HG02678 (cell line): ENCODE measurements at regions not wholly inside any gene's neighbourhood (a gene's known extent, or its start where the extent isn't known, plus 50 kb on each side); places are given as distances from the start of the nearest gene placed in this dataset.

Experiments used
- ATAC-seq: cut with Tn5 transposase; IDR thresholded peaks from one replicate; pipeline ENCODE4 v1.9.1; 2021; ENCODE audit warnings: mild to moderate bottlenecking, moderate library complexity; ENCODE audit not compliant: unreplicated experiment

DNA sequence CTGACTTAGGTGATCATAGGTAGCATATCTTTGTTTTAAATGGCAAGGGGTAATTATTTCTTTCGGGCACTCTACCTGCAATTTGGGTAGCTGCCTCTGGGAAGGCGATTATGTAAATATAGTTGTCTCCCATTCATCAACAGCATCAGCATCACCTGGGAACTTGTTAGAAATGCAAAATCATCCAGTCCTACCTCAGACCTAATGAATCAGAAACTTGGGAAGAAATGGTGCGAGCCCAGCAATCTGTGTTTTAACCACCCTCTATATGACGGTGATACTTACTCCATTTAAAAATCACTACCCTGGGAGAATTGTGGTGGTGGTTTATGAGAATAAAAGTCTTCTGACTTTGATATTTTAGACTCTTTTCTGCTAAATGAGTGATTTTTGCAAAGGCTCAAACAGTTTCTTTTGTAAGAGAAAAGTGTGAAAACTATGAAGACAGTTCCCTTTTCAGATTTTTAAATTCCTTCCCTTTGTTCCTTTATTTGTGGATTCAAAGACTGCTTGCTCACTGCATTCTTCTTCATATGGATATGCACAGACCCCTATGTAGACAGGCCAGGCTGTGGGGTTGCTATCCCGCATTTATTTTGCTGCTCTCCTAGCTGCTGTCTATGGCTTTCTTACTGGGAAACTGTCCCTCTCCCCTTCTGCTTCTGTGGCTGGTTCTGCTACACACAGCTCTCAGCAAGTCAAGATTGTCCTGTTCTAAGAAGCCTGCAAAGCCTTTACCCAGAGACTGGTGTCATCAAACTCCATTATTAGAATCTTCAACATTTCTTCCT is 365.3 kb downstream of the RNF144B start:
- no peak for ATAC-seq

DNA sequence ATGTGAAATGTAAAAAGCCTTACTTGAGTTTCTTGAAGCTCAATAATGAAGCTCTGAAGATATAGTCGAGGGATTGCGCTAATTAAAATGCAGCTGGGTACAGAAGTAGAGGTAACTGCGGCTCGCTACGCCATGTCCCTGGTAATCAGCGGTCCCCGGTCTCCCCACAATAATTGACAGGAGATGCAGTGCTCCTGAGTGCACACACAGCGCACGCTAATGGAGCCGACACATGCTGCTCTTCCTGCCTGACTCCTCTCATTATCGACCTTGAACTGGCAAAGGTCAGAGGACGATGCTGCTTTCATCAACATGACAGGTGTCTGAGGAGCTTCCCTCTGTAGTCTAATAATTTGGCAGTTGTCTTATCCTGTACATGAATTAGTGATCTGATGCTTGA is 365.9 kb downstream of the RNF144B start:
- ATAC-seq = no peak

DNA sequence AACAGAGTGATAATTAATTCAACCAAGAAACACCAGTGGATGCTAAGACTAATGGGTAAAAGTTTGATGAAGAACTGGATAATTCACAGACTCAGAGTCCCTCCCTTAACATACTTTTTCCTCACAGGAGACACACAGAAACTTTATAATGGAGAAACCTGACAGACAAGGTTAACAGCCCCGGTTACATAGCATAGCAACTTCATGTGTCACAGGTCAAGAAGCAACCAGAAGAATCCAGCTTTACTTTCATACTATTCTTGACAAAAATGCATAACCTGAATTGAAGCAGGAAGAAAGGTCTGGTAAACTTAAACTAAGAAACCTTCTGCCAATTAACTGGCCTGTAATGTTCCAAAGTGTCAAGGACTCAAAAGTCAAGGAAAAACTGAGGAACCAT is 375.9 kb downstream of the RNF144B start:
- no peak for ATAC-seq

DNA sequence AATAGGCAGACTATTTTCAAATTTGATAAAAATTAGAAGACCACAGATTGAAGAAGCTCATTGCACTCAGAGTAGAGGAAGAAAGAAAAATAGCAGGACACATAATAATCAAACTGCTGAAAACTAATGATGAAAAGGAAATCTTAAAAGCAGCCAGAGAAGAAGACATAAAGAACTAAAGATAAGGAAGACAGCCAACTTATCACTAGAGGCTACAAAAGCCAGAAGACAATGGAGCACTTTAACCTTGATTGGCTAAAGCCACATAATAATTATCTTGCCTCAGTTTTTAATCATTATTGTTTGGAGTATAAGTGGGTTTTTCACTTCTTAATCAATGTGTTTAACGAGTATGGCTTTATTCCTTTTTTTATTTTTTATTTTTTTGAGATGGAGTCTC is 397.6 kb downstream of the RNF144B start:
- ATAC-seq = no peak

DNA sequence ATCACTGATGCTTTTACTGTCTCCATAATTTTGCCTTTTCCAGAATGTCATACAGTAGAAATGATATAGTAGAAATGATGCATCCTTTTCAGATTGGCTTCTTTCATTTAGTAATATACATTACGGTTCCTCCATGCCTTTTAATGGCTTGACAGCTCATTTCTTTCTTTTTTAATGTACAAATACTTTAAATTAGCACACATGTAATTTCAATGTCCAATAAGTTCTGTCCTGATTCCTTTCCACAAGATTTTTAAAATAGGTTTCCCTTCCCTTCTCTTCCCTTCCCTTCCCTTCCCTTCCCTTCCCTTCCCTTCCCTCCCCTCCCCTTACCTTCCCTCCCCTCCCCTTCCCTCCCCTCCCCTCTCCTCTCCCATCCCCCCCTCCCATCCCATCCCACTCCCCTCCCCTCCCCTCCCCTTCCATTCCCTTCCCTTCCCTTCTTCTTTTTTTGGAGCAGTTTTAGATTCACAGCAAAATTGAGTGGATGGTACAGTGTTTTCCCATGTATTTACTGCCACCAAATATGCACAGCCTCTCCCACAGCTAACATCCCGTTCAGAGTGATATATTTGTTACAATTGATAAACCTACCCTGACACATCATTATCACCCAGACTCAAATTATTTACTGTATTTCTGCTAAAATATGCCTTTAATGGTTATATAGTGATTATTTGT is 398.8 kb downstream of the RNF144B start:
- no peak for ATAC-seq

DNA sequence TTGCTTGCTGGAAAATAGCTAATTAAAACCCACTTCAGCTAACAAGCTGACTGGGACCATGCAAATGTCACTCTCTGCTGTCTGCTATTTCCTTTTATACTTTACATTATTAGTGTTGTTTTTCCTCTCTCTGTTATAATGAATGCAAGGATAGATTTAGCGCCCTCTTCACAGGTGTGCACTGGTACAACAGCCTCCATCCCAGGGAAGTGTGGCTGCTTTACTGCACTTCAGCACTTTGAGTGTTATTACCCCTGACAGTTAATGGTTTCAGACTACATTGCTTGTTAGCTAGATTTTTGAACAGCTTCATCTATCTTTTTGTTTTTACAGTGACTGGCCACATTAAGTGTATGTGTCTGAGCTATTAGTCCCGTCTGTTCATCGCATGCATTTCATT is 405.7 kb downstream of the RNF144B start:
- ATAC-seq = no peak

DNA sequence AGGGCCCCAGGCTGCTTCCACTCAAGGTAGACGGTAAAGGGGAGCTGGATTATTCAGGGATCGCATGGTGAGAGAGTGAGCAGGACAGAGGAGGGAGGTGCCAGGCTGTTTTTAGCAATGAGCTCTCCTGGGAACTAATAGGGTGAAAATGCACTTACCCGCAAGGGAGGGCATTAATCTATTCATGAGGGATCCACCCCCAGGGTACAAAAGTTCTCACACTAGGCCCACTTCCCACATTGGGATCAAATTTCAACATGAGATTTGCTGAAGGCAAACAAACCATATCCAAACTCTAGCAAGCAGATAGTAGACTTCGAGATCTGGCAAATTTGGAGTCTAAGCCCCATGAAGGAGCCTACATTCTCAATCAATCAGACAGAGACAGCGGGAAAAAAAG is 408.6 kb downstream of the RNF144B start:
- no peak for ATAC-seq

DNA sequence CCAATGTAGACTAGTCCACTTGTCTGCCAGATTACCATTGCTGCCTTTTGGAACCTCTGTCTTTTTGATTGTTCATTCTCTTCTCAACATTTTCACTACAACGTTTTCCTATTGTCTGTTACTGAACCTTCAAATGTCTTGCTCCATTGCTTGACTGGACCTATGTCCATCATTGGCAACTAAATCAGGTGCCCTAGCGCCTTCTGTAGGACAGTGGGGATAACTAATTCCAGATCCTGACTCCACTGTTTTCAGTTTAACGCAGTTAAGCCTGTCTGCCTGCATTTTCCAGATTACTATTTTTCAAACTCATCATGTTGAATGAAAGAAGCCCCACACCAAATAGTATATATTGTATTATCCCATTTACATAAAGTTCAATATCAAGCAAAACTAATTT is 433.6 kb downstream of the RNF144B start:
- ATAC-seq = no peak

DNA sequence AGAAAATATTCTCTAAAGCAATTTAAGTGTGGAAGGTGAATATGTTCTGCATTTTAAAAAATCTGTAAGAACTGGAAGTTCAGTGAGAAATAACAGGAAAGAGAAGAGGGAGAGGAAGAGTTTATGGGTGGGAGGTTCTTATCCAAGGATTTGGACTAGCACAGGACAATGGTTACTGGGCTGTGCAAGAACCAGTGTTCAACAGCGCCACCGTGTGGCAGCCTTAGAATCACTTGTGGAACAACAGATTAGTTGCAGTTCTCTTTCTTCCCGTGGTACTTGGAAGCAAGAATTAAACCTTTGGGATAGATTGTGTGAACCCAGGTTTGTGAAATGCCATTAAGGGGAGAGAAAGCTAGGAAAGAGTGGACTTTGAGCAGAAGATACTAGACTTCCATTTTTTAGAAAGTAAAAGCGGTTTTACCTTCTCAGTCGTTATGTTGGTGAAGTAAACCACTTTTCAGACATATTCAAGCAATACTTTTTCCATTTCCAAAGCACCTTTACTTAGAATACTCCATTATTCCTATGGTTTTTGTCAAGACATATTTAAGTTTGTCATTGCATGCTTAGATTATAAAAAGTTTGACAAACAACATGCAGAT is 436.7 kb downstream of the RNF144B start:
- ATAC-seq = no peak

DNA sequence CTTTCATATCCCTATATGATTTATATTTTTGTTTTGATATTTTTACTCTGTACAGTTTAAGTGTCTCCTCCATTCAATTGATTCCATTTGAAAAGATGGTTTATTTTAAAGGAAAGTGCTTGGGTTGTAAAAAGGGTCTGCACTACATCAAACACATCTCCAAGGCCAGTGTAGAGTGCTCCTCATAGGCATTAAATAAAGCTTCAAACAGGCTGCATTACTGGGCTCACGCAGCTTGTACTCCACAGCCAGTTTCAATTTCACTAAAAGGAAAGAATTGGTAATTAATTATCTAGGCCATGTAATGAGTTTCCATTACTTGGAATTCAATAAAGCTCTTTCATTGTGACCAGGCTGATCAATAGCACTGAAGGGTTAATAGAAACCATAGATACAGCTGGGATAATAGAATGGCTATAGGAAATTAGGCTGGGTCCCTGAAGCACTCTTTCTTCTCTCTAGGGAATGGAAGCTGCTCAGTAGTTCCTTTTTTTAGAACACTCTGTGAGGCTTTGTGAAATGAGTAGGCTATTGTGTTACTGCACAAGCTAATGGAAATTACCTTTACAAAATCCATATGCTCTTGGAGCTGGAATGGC is 442.2 kb downstream of the RNF144B start:
- ATAC-seq = no peak

DNA sequence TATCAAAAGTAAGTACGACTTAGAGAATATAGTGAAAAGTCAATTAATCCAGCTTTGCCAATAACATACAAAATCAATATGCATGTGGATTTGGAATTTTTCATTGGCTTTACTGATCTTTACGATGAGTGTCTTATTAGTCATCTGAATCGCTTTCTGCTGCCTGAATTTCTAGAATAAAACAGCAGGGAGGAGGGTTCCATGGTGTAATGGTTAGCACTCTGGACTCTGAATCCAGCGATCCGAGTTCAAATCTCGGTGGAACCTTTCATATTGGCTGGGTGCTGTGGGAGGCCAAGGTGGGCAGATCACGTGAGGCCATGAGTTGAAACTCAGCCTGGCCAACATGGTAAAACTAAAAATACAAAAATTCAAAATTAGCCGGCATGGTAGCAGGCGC is 448.8 kb downstream of the RNF144B start:
- no peak for ATAC-seq

DNA sequence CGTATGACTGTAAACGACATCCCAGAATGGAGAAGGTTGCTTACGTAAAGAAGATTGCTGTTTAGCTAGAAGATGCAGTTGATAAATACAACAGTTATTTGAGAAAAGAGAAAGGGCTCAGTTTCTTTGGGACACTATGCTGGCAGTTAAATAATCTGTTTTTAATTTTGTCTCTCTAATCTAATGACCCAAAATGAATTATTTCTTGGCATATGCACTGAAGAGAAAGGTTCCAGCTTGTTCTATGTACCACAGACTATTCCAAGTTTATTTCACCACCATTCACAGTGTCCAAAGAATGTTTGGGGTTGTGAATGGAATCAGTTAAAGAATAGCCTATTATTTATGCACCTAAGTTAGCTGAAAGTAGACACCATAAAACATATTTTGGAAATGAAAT is 449.9 kb downstream of the RNF144B start:
- no peak for ATAC-seq

DNA sequence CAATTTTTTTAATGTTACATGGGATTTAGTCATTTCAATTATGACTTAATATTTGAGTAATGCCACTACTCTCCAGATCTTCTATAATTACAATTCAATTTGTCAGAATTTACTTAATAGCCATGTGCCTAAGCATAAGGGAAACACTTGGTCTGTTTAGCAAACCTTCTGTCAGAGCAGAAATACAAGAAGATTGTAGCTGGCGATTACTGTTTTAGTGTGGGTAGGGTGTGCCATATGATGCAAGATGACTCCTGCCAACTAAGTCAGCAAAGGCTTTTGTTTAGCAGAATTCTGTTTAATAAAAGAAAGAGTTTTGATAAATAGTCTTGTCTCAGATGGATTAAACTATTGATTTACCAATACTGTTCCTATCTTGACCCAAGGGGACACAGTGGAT is 455.4 kb downstream of the RNF144B start:
- no peak for ATAC-seq

DNA sequence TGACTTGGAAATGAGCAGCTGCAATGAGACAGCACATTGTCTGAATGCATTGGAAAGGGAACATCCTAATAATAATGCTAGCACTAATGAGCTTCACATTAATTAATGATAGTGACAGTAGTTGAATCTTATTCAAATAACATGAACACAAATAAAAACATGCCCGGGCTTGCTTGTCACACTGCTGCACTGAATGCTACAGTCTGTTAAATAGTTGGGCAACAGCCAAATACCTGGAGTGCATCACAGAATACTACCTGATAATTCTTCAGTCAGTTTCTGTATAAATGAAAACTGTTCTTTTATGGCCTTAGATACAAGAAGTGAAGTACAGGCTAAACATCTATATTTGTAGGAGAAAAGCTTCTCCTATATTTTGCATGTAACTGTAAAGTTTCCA is 458.7 kb downstream of the RNF144B start:
- ATAC-seq = no peak

DNA sequence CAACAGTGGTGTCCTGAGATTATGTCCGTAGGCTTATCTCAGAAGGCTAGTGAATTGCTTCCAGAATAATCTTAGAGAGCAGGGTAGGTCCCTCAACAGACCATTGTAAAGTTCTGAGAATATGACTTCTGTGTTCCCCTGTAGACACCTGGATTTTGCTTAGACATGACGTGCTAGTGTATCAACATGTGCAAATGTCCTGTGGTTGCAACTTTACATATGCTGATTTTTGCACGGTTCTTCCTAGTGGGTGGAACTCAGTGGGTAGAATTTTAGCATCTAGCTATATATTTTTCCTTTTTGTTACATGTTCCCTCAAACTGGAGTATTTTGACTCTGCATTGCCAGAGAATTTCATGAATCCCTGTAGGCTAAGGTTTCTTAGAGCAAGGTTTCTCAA is 459.2 kb downstream of the RNF144B start:
- ATAC-seq = no peak

DNA sequence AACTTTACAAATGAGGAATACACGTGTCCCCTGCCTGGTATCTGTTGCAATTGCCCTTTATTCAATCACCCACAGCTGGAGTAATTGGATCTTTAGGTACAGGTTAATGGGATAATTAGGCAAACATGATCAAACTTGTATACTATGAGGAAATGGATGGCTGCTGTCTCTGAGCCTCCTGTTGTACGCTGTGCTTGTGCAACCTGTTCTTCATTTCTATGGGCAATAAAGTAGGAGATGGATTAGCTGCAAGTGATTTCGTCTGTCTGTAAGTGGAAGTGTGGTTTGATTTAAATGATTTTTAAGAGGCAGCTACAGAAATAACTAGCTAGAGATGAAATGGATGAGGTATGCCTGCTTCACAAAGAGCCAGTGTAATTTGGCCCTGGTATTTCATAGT is 474.1 kb downstream of the RNF144B start:
- no peak for ATAC-seq

DNA sequence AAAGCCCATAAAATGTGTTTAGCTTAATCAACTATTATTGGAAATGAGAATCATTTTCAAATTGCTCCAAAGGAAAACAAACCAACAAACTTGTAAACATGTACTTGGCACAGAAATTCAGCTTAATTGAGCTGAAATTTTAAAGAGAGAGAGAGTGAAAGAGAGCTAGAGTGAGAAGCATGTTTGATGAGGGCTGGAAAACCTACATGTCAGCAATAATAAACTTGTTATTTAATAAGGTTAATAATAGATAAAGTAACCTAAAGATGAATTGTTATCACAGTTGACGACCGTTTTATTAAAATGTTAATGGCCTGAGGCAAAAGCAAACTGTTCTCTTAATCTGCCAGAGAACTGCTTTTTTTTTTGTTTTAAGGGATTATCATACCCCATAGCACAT is 496.1 kb downstream of the RNF144B start:
- no peak for ATAC-seq

DNA sequence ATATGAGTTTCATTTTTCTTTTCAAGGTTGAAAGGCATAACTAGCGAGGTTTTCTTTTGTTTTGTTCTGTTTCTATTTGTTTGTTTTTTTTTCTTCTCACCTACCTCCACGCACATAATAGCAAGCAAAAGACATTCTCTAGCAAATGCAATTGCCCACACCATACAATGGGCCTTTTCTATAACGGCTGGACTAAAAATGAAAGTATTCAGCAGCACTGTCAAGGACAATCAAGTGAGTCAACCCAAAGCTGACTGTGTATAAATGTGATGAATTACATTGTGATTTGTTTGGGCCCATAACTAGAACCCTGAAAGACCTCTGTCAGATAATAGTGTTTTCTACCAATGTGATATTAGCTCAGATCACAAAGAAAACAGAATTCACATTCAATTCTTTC is 496.7 kb downstream of the RNF144B start:
- ATAC-seq = no peak

DNA sequence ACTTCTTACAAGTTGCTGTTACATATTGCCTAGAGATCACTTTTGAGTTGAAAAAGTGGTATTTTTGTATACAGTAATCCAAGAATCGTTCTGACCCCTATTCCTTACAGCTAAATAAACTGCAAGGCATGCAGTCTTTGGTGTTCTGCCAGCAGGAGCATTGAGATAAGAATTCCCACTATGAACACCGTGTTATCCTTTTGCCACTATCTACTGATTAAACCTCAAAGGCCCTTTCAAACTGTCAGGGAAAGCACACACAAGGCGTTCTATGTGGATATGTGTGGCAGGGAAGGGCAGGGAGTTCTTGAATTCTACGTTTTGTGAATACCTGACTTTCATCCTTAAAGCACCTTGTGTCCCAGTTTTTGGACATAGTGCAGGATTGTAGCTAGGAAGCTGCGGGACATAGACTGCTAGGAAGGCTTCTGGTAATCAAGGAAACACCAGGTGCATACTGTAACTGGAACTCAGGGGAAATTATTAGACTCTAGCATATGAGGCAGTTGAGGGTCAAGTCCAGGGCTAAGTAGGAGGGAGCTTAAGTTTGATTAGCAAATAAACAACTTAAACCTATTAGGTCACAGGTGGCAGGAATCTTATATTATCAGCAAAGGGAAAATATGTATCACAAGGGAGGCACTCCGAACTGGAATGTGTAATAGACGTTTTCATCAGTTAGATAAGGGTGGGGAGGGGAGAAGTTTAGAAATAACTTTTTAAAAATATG is 506.6 kb downstream of the RNF144B start:
- no peak for ATAC-seq

DNA sequence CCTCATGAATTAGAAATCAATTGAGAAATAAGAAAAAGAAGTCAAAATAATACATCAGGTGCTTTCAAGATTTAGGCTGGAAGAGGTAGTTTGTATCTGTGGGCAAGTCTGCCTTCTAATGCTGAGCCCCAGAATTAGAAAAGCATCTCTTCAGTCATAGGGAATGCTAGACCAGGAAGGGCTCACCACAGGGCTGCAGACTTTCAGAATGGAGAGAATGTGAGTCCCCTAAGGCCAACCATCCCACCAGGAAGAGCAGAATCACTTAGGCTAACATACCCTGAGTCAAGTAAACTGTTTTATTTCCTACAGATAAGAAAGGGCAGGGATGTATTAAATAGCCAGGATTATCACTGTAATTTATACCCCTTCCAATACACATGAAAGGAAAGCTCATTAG is 510.2 kb downstream of the RNF144B start:
- ATAC-seq = no peak

DNA sequence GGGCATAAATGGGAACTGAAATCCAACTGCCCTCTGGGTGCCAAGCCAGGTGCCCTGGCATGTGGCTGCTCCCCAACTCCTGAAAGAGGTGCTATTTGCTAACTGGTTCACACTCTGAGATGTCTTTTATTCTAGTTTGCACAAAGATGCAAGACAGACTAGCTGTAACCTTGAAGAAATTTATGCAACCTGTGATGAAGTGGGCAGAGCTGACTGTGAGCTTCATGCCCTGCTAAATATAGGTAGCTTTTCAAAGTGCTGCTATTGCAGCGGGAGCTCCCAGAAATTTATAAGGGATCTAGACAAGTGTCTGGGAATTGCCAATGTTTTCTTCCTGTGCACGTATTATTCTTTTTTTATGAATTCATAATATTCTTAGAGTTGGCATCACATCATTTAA is 517.5 kb downstream of the RNF144B start:
- ATAC-seq = no peak
